ENCODE measurements at regions not wholly inside any gene's neighbourhood (a gene's known extent, or its start where the extent isn't known, plus 50 kb on each side); places are given as distances from the start of the nearest gene placed in this dataset.

DNA sequence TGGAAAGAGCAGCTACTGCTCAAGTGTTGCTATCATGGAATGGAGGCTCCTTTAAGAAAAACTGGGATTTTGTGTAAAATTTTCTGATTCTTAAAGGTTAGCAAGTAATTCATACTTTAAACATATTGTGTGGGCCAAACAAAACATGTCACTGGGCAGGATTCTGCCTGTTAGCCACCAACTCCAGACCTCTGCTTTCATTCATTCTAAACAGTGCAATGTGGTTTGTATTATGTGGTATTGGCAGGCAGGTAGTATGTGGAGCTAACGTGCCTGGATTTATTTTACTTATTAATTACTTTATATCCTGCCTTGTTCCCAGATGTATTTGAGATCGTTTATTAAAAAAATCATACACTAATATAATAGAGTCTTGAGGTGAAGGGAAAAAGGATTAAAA, 1521.3 kb upstream of the ACVR2A start:
- DNase-seq (ENCODE audit: low read depth) = no peak
- no peak overlapping the region for H3K4me3 ChIP-seq (ENCODE audit: low read depth, low read length)
- no peak for TF ChIP-seq CTCF (IDR thresholded peaks at IDR 0.05; ENCODE audit: insufficient read depth, low read depth, low read length)

- TF ChIP-seq CTCF (IDR thresholded peaks at IDR 0.05; ENCODE audit: insufficient read depth, low read depth, low read length) = no peak
- peak; percentile 12 for DNase-seq (ENCODE audit: low read depth)
- no peak overlapping the region for H3K4me3 ChIP-seq (ENCODE audit: low read depth, low read length)
Measured at GRCh38 chr2:146321175-146321574, 1523.7 kb upstream of the ACVR2A start.

- DNase-seq (ENCODE audit: low read depth) = peak; percentile 87
- no peak for TF ChIP-seq CTCF (IDR thresholded peaks at IDR 0.05; ENCODE audit: insufficient read depth, low read depth, low read length)
- H3K4me3 ChIP-seq (ENCODE audit: low read depth, low read length) = no peak overlapping the region
Measured at GRCh38 chr2:146317959-146318358, 1526.9 kb upstream of the ACVR2A start.

GRCh38 chr2:146312899-146313298, 1531.9 kb upstream of the ACVR2A start:
- no peak overlapping the region for H3K4me3 ChIP-seq (ENCODE audit: low read depth, low read length)
- DNase-seq (ENCODE audit: low read depth) = peak; percentile 23
- TF ChIP-seq CTCF (IDR thresholded peaks at IDR 0.05; ENCODE audit: insufficient read depth, low read depth, low read length) = peak; percentile 24

DNA sequence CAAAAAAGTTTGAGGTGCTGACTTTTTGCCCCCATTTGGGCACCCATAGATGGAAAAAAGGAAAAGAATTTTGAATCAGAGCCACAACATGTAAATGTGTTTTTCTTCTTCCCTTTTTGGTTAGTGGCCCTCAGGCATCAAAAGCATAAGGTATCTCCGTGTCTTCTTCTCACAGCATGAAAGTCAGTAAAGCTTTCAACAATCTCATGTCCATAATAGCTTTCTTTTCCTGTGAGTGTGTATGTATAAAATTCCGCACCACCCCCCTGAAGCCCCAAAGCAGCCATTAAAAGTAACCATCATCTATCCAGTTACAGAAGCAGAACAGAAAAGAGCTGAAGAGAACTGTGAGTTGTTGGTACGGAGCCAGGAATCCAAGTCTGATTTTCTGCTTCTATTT, 1539.7 kb upstream of the ACVR2A start:
- DNase-seq (ENCODE audit: low read depth) = no peak
- TF ChIP-seq CTCF (IDR thresholded peaks at IDR 0.05; ENCODE audit: insufficient read depth, low read depth, low read length) = no peak
- no peak overlapping the region for H3K4me3 ChIP-seq (ENCODE audit: low read depth, low read length)

DNA sequence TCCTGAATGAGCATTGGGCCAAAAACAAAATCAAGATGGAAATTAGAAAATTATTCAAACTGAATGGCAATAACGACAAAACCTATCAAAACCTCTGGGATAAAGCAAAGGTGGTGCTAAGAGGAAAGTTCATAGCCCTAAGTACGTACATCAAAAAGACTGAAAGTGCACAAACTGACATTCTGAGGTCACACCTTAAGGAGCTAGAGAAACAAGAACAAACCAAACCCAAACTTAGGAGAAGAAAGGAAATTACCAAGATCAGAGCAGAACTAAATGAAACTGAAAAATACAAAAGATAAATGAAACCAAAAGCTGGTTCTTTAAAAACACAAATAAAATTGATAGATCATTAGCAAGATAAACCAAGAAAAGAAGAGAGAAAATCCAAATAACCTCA, 1543.5 kb upstream of the ACVR2A start:
- no peak for TF ChIP-seq CTCF (IDR thresholded peaks at IDR 0.05; ENCODE audit: insufficient read depth, low read depth, low read length)
- no peak overlapping the region for H3K4me3 ChIP-seq (ENCODE audit: low read depth, low read length)
- DNase-seq (ENCODE audit: low read depth) = no peak

GRCh38 chr2:146295080-146295670, 1549.7 kb upstream of the ACVR2A start:
- H3K4me3 ChIP-seq (ENCODE audit: low read depth, low read length) = no peak overlapping the region
- no peak for TF ChIP-seq CTCF (IDR thresholded peaks at IDR 0.05; ENCODE audit: insufficient read depth, low read depth, low read length)
- peak; percentile 7 for DNase-seq (ENCODE audit: low read depth)
